GM19468 (cell line): ENCODE measurements at regions not wholly inside any gene's neighbourhood (a gene's known extent, or its start where the extent isn't known, plus 50 kb on each side); places are given as distances from the start of the nearest gene placed in this dataset.

Experiments used
- ATAC-seq: cut with Tn5 transposase; IDR thresholded peaks from one replicate; pipeline ENCODE4 v1.9.1; 2021; ENCODE audit warnings: mild to moderate bottlenecking, moderate library complexity, moderate number of reproducible peaks; ENCODE audit not compliant: unreplicated experiment; ENCODE audit errors: extremely low read depth

GRCh38 chr14:56945291-56945690, 135.0 kb upstream of the OTX2 start:
- ATAC-seq: no peak

- ATAC-seq: no peak
Observed at GRCh38 chr14:56944397-56944796, 134.1 kb upstream of the OTX2 start.

GRCh38 chr14:56933446-56933845, 123.2 kb upstream of the OTX2 start:
- ATAC-seq: no peak

GRCh38 chr14:56918849-56919574, 108.7 kb upstream of the OTX2 start:
- no peak for ATAC-seq

- no peak for ATAC-seq
Observed at GRCh38 chr14:56905282-56905681, 95.0 kb upstream of the OTX2 start.

- ATAC-seq: no peak
Observed at GRCh38 chr14:56903304-56903969, 93.2 kb upstream of the OTX2 start.

GRCh38 chr14:56902385-56902784, 92.1 kb upstream of the OTX2 start:
- ATAC-seq: no peak

GRCh38 chr14:56900726-56901125, 90.4 kb upstream of the OTX2 start:
- no peak for ATAC-seq

GRCh38 chr14:56899829-56900228, 89.5 kb upstream of the OTX2 start:
- no peak for ATAC-seq

- ATAC-seq: no peak
Observed at GRCh38 chr14:56896922-56897321, 86.6 kb upstream of the OTX2 start.

GRCh38 chr14:56896231-56896630, 86.0 kb upstream of the OTX2 start:
- no peak for ATAC-seq

GRCh38 chr14:56895154-56895553, 84.9 kb upstream of the OTX2 start:
- ATAC-seq: no peak

GRCh38 chr14:56894591-56894991, 84.3 kb upstream of the OTX2 start:
- ATAC-seq: no peak

GRCh38 chr14:56892959-56893358, 82.7 kb upstream of the OTX2 start:
- ATAC-seq: no peak

GRCh38 chr14:56891226-56891625, 80.9 kb upstream of the OTX2 start:
- no peak for ATAC-seq

- no peak for ATAC-seq
Observed at GRCh38 chr14:56889705-56890104, 79.4 kb upstream of the OTX2 start.

GRCh38 chr14:56888274-56888673, 78.0 kb upstream of the OTX2 start:
- no peak for ATAC-seq

- ATAC-seq: no peak
Observed at GRCh38 chr14:56887216-56887615, 76.9 kb upstream of the OTX2 start.

GRCh38 chr14:56886471-56887062, 76.3 kb upstream of the OTX2 start:
- no peak for ATAC-seq

- ATAC-seq: no peak
Observed at GRCh38 chr14:56885825-56886224, 75.5 kb upstream of the OTX2 start.

- no peak for ATAC-seq
Observed at GRCh38 chr14:56884617-56885016, 74.3 kb upstream of the OTX2 start.

- ATAC-seq: no peak
Observed at GRCh38 chr14:56881181-56881580, 70.9 kb upstream of the OTX2 start.
